Type B pancreatic cell (in vitro differentiated cells): ENCODE measurements at regions not wholly inside any gene's neighbourhood (a gene's known extent, or its start where the extent isn't known, plus 50 kb on each side); places are given as distances from the start of the nearest gene placed in this dataset.

ENCODE experiments used
- DNase-seq: peaks from one replicate; pipeline ENCODE4 v3.0.0; 2021; ENCODE audit warnings: mixed read lengths; ENCODE audit not compliant: unreplicated experiment; ENCODE audit errors: extremely low spot score
- H3K27ac Mint-ChIP-seq: 2 replicates; pipeline ENCODE4 v1.8.0; 2021; ENCODE audit warnings: mild to moderate bottlenecking, mixed read lengths
- H3K27me3 Mint-ChIP-seq: 2 replicates; pipeline ENCODE4 v1.8.0; 2021; ENCODE audit warnings: mixed read lengths
- H3K36me3 Mint-ChIP-seq: 2 replicates; pipeline ENCODE4 v1.8.0; 2021; ENCODE audit warnings: mixed read lengths
- H3K4me1 Mint-ChIP-seq: one replicate; pipeline ENCODE4 v1.8.0; 2021; ENCODE audit warnings: mixed read lengths; ENCODE audit not compliant: unreplicated experiment
- H3K4me3 Mint-ChIP-seq: 2 replicates; pipeline ENCODE4 v1.8.0; 2021; ENCODE audit warnings: mild to moderate bottlenecking, mixed read lengths
- H3K9me3 Mint-ChIP-seq: 2 replicates; pipeline ENCODE4 v1.8.0; 2021; ENCODE audit warnings: mixed read lengths
- TF ChIP-seq, protein P1 (sequence below): fragments of 200-600 bp; sonication (generic); conservative IDR thresholded peaks from 2 replicates; pipeline ENCODE4 v1.5.0; 2021; ENCODE audit warnings: antibody characterized with exemption, mild to moderate bottlenecking

DNA sequence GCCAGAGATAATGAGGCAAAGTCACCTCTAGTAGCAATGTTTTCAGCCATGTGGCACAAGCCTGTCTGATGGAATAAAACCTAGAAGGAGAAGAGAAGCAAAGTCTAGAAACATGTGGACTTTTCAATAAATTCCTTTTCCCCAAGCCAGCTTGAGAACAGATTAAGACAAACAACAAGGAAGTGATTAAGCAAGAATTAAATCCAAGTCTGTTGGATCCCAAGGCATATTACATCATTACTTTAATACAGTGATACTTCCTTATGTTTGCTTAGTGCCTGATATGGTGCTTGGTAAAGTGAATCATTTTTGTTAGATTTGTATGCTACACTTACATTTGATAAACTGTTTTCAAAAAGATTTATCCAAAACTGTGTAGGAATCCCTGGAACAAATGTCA, 260.3 kb upstream of the FAM83B start:
- no peaks in the 10 kb centered on the region for H3K4me1 Mint-ChIP-seq
- no peaks in the 10 kb centered on the region for H3K9me3 Mint-ChIP-seq
- no peak for DNase-seq
- no peak overlapping the region for H3K27ac Mint-ChIP-seq
- no peaks in the 10 kb centered on the region for H3K36me3 Mint-ChIP-seq
- no peaks in the 10 kb centered on the region for H3K27me3 Mint-ChIP-seq
- TF ChIP-seq, protein P1, sequence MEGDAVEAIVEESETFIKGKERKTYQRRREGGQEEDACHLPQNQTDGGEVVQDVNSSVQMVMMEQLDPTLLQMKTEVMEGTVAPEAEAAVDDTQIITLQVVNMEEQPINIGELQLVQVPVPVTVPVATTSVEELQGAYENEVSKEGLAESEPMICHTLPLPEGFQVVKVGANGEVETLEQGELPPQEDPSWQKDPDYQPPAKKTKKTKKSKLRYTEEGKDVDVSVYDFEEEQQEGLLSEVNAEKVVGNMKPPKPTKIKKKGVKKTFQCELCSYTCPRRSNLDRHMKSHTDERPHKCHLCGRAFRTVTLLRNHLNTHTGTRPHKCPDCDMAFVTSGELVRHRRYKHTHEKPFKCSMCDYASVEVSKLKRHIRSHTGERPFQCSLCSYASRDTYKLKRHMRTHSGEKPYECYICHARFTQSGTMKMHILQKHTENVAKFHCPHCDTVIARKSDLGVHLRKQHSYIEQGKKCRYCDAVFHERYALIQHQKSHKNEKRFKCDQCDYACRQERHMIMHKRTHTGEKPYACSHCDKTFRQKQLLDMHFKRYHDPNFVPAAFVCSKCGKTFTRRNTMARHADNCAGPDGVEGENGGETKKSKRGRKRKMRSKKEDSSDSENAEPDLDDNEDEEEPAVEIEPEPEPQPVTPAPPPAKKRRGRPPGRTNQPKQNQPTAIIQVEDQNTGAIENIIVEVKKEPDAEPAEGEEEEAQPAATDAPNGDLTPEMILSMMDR, result no peak
- no peak overlapping the region for H3K4me3 Mint-ChIP-seq

DNA sequence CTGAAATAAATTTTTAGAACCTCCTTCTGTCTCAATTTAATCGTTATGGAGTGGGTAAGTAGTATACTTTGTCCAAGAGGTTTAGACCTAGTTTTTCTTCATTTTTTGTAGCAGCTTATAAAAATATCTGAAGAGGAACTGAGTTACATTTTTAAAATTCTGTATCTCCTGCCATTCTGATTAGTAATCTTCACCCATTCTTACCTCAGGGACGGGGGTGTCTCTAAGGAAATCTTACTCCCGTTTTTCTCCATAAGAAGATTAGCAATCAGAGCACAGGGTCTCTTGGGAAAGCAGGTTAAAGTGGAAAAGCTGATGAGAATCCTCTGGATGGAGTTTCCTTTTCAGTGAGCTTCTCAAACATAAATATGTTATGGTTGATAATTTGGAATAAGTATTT, 259.3 kb upstream of the FAM83B start:
- TF ChIP-seq, protein P1, result no peak
- Mint-ChIP-seq H3K4me1 (no peaks in the 10 kb centered on the region), H3K9me3 (no peaks in the 10 kb centered on the region), H3K27ac (no peak overlapping the region), H3K36me3 (no peaks in the 10 kb centered on the region), H3K4me3 (no peak overlapping the region), H3K27me3 (no peaks in the 10 kb centered on the region)
- DNase-seq, result no peak

DNA sequence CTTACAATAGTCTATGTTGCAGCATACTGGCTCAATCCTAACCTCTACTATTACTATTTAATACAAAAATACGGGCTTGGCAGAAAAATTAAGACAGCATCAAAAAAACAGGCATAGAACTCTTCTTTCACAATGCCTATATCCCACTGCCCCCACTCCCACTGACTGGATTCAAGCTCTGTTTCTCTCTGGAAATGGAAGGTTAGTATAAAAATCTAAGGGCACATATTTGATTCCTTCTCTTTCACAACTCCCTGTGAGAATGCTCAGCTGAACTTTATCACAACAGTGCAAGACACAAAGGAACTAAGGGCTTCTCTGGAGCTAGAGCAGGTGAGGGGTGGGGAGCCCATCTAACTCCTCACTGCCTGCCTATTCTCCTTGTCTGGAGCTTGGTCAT, 258.4 kb upstream of the FAM83B start:
- H3K4me3 Mint-ChIP-seq, result no peak overlapping the region
- no peaks in the 10 kb centered on the region for H3K4me1 Mint-ChIP-seq
- TF ChIP-seq, protein P1, result no peak
- H3K9me3 Mint-ChIP-seq, result no peaks in the 10 kb centered on the region
- DNase-seq, result no peak
- H3K36me3 Mint-ChIP-seq, result no peaks in the 10 kb centered on the region
- H3K27me3 Mint-ChIP-seq, result no peaks in the 10 kb centered on the region
- no peak overlapping the region for H3K27ac Mint-ChIP-seq

DNA sequence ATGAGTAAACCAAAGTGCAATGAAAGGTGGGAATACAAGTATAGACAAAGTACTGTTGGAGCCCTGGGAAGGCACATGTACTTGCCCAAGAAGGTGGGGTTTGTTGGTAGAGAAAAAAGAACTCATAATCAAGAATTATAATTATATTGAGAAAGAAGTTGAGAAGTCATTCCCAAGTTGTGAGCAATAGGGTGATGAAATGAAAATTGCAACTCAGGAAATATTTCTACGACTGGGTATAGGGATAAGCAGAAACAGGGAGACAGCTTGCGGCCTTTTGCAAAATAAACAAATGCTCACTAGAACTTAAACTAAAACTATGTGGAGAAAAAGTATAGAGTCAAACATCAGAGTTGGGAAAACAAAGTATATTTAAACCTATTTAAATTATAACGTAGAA, 250.7 kb upstream of the FAM83B start:
- H3K27ac Mint-ChIP-seq, result no peak overlapping the region
- H3K9me3 Mint-ChIP-seq, result no peaks in the 10 kb centered on the region
- no peak for DNase-seq
- no peaks in the 10 kb centered on the region for H3K36me3 Mint-ChIP-seq
- H3K4me1 Mint-ChIP-seq, result no peaks in the 10 kb centered on the region
- H3K27me3 Mint-ChIP-seq, result no peaks in the 10 kb centered on the region
- no peak overlapping the region for H3K4me3 Mint-ChIP-seq
- TF ChIP-seq, protein P1, result no peak

DNA sequence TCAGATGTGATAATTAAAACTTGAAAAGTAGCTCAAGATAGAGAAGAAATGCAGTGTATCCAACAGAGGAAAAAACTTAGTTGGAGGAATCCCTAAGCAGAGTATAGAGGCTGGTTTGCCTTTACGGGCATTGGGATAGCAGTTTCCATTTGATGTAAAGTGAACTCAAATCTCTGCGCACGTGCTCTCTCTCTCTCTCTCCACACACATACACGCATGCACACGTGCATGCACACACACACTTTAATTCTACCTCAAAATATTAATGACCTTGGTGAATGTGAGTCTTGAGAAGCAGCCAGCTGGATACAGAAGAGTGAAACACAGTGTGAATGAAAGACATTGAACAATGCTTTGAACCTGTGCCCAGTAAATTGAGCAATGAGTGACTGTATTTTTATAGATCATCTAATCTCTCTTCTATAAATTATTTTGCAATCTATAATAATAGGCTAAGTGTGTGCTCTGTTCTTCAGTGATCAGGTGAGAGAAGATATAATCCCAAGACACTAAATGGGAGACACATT, 247.7 kb upstream of the FAM83B start:
- DNase-seq, result no peak
- H3K4me3 Mint-ChIP-seq, result no peak overlapping the region
- no peaks in the 10 kb centered on the region for H3K27me3 Mint-ChIP-seq
- H3K9me3 Mint-ChIP-seq, result no peaks in the 10 kb centered on the region
- TF ChIP-seq, protein P1, result no peak
- no peaks in the 10 kb centered on the region for H3K4me1 Mint-ChIP-seq
- no peak overlapping the region for H3K27ac Mint-ChIP-seq
- H3K36me3 Mint-ChIP-seq, result no peaks in the 10 kb centered on the region
